Gastroesophageal sphincter (tissue), 4 donors: ENCODE measurements at regions not wholly inside any gene's neighbourhood (a gene's known extent, or its start where the extent isn't known, plus 50 kb on each side); places are given as distances from the start of the nearest gene placed in this dataset.

ENCODE experiments used
- ATAC-seq: fragments of 150-250 bp; one replicate; pipeline ENCODE4 v1.9.1; 2016; ENCODE audit warnings: mild to moderate bottlenecking, moderate library complexity
- H3K27ac ChIP-seq, 4 donors: fragments of 200-600 bp; sonication (generic) in 3 of 4; 1 replicate in 3 of 4; 2 replicates in 1 of 4; pipeline ENCODE4 v1.5.1; 2016 to 2019
- H3K27me3 ChIP-seq: fragments of 200-600 bp; sonication (generic); one replicate; pipeline ENCODE4 v1.5.1; 2019
- H3K36me3 ChIP-seq, 2 donors: fragments of 200-600 bp; sonication (generic); one replicate each; pipeline ENCODE4 v1.5.1; 2019; ENCODE audit warnings: control low read depth in 1 of 2
- H3K4me1 ChIP-seq, 3 donors: fragments of 200-600 bp; sonication (generic); 1 replicate in 2 of 3; 2 replicates in 1 of 3; pipeline ENCODE4 v1.5.1; 2016 to 2019; ENCODE audit warnings: control low read depth in 2 of 3
- H3K4me3 ChIP-seq, 2 donors: fragments of 200-600 bp; sonication (generic); one replicate each; pipeline ENCODE4 v1.5.1; 2019; ENCODE audit warnings: mild to moderate bottlenecking in 1 of 2, moderate library complexity in 1 of 2
- H3K9me3 ChIP-seq, 3 donors: fragments of 200-600 bp; sonication (generic); one replicate each; pipeline ENCODE4 v1.5.1; 2017 to 2019; ENCODE audit warnings: control low read depth in 2 of 3
- CTCF ChIP-seq, 4 experiments: fragments of 200-600 bp in 2 of 4; fragments of 450-650 bp in 2 of 4; sonication (generic) in 1 of 4; IDR thresholded peaks; one replicate each; pipeline ENCODE4 v1.5.1; 2017 to 2019; ENCODE audit warnings: antibody characterized with exemption in 4 of 4, mild to moderate bottlenecking in 2 of 4, moderate library complexity in 2 of 4
- EP300 ChIP-seq: sonication (generic); formaldehyde crosslinking; IDR thresholded peaks from one replicate; pipeline ENCODE4 v1.6.1; 2017; ENCODE audit warnings: antibody characterized with exemption, mild to moderate bottlenecking
- POLR2A ChIP-seq, 2 donors: fragments of 450-650 bp; IDR thresholded peaks; one replicate each; pipeline ENCODE4 v1.6.1; 2017; ENCODE audit warnings: antibody characterized with exemption in 2 of 2, mild to moderate bottlenecking in 2 of 2, moderate library complexity in 1 of 2
- POLR2AphosphoS5 ChIP-seq: sonication (generic); formaldehyde crosslinking; IDR thresholded peaks from one replicate; pipeline ENCODE4 v1.6.1; 2017; ENCODE audit warnings: antibody characterized with exemption
- WGBS, 2 donors: methylation state at CpG; one replicate each; pipeline ENCODE4 v1.1.5; 2018; ENCODE audit warnings: low coverage in 1 of 2; 5-methylcytosine and 5-hydroxymethylcytosine counted together

- TF ChIP-seq POLR2A (IDR thresholded peaks at IDR 0.05), result no peak
- no peak for TF ChIP-seq POLR2AphosphoS5
- TF ChIP-seq CTCF (IDR thresholded peaks at IDR 0.05), result no peak
- TF ChIP-seq EP300, result no peak
- Histone ChIP-seq H3K36me3 (no peaks in the 10 kb centered on the region), H3K9me3 (peaks cover 0 to 7% (median 0%) of the 10 kb centered on the region in 3 donors), H3K27me3 (no peaks in the 10 kb centered on the region), H3K27ac (no peak overlapping the region), H3K4me1 (no peaks in the 10 kb centered on the region), H3K4me3 (no peak overlapping the region)
- ATAC-seq, result no peak
- 68 to 71% methylated on average over 3 of the region's 10 CpGs for WGBS, 2 donors
Observed at GRCh38 chr20:61065853-61066252, 186.2 kb upstream of the CDH4 start.

- 67 to 76% methylated on average over 5 to 6 of the region's 13 CpGs for WGBS, 2 donors
- Histone ChIP-seq H3K4me3 (no peak overlapping the region), H3K27me3 (no peaks in the 10 kb centered on the region), H3K9me3 (peaks cover 0 to under 1% (median 0%) of the 10 kb centered on the region in 3 donors), H3K27ac (no peak overlapping the region), H3K4me1 (no peaks in the 10 kb centered on the region), H3K36me3 (no peaks in the 10 kb centered on the region)
- TF ChIP-seq EP300 (no peak), POLR2AphosphoS5 (no peak), POLR2A (IDR thresholded peaks at IDR 0.05) (no peak), CTCF (IDR thresholded peaks at IDR 0.05) (no peak)
- no peak for ATAC-seq
Observed at GRCh38 chr20:61066526-61066925, 185.5 kb upstream of the CDH4 start.

GRCh38 chr20:61067221-61067620 is 184.8 kb upstream of the CDH4 start:
- Histone ChIP-seq H3K36me3 (no peaks in the 10 kb centered on the region), H3K4me1 (no peaks in the 10 kb centered on the region), H3K27ac (no peak overlapping the region), H3K9me3 (no peaks in the 10 kb centered on the region), H3K27me3 (no peaks in the 10 kb centered on the region), H3K4me3 (no peak overlapping the region)
- TF ChIP-seq POLR2AphosphoS5 (no peak), POLR2A (IDR thresholded peaks at IDR 0.05) (no peak), EP300 (no peak), CTCF (IDR thresholded peaks at IDR 0.05) (no peak)
- WGBS, 2 donors, result 93 to 100% methylated on average over 1 to 3 of the region's 9 CpGs
- no peak for ATAC-seq

- WGBS, 2 donors, result 60 to 86% methylated on average over 5 of the region's 6 CpGs
- ATAC-seq, result no peak
Observed at GRCh38 chr20:61072398-61072797, 179.7 kb upstream of the CDH4 start.

More at GRCh38 chr20:61072398-61072797, 179.7 kb upstream of the CDH4 start:
- H3K27me3 ChIP-seq, result no peaks in the 10 kb centered on the region
- no peak for TF ChIP-seq POLR2AphosphoS5
- no peak for TF ChIP-seq CTCF (IDR thresholded peaks at IDR 0.05)
- TF ChIP-seq POLR2A (IDR thresholded peaks at IDR 0.05), result no peak
- no peak for TF ChIP-seq EP300
- no peaks in the 10 kb centered on the region for H3K4me1 ChIP-seq
- H3K4me3 ChIP-seq, result no peak overlapping the region
- H3K27ac ChIP-seq, result no peak overlapping the region
- no peaks in the 10 kb centered on the region for H3K9me3 ChIP-seq
- no peaks in the 10 kb centered on the region for H3K36me3 ChIP-seq
